ENCODE measurements at regions not wholly inside any gene's neighbourhood (a gene's known extent, or its start where the extent isn't known, plus 50 kb on each side); places are given as distances from the start of the nearest gene placed in this dataset.

DNA sequence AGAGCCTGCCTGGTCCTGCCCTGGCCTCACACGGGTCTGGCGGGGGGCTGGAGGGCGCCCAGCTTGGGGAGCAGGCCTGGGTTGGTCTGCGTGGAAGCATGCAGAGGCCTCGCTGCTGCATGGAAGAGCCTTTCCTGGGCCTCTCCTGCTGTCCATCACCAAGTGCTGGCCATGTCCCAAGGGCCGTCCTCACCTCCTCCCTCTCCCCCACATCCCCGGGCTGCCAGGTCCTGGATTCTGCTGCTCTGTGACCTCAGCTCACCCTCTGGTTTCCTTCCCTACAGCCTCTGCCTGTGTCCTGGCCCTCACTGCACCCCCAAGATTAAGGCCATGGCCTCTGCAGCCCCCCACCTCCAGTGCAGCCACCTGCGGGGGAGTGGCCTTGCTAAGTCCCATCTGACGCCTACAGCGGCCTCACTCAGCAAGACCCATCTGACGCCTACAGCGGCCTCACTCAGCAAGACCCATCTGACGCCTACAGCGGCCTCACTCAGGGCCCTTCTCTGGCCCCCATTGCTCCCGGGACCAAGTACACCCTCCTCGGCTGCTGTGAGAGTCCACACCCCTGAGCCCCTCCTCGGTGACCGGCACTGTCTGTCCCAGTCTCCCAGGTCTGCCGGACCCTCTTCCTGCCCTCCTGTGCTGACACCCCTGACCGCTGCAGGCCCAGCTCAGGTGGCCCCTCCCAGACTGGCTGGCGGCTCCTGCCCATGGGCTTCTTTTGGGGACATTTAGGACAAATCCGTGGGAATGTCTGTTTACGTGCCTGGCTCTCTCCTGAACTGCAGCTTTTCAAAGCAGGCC is 119.5 kb upstream of the B3GAT1 start:
- Histone ChIP-seq H3K27me3 (no peaks in the 10 kb centered on the region), H3K27ac (no peak overlapping the region), H3K4me1 (no peaks in the 10 kb centered on the region), H3K9me3 (no peaks in the 10 kb centered on the region), H3K36me3 (no peaks in the 10 kb centered on the region), H3K4me3 (replicated peaks in 1 of 3) (no peak overlapping the region)
- WGBS, 2 donors = 75 to 79% methylated on average over 11 to 23 of the region's 23 CpGs
- no peak for DNase-seq
- no peak for TF ChIP-seq POLR2A (IDR thresholded peaks at IDR 0.05)
- TF ChIP-seq, protein P1, sequence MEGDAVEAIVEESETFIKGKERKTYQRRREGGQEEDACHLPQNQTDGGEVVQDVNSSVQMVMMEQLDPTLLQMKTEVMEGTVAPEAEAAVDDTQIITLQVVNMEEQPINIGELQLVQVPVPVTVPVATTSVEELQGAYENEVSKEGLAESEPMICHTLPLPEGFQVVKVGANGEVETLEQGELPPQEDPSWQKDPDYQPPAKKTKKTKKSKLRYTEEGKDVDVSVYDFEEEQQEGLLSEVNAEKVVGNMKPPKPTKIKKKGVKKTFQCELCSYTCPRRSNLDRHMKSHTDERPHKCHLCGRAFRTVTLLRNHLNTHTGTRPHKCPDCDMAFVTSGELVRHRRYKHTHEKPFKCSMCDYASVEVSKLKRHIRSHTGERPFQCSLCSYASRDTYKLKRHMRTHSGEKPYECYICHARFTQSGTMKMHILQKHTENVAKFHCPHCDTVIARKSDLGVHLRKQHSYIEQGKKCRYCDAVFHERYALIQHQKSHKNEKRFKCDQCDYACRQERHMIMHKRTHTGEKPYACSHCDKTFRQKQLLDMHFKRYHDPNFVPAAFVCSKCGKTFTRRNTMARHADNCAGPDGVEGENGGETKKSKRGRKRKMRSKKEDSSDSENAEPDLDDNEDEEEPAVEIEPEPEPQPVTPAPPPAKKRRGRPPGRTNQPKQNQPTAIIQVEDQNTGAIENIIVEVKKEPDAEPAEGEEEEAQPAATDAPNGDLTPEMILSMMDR (IDR thresholded peaks at IDR 0.05) = no peak
- intact Hi-C loops (cut with DNase I) = no loop called here

DNA sequence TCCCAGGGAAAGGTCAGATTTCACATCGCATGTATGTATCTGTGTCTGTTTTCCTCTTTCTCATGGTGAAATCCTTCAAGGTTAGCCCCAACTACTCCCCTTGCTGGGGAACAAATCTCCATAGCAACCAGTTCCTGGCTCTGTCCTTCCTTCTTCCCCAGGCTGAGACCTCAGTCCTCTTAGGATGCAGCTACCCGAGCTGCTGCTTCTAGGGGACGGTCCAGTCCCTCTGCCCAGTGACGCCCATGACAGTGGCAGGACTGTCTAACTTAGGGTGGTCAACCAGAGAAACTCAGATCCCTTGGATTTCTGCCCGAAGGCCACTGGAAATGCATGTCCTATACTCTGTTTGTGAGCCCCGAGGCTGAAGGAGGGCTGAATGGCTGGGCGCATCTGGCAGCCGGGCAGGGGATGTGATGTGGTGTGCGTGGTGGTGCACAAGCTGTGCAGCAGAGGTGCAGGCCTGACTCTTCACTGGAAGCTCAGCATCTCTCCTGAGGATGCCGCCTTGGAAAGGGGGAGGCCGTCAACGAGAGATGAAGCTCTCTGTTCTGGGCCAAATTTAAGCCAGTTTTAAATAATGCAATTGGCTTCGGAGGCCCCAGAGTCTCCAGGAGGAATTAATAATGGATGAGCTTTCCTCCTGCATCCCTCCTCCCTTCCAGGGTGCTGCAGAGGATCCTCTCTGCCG is 118.7 kb upstream of the B3GAT1 start:
- WGBS, 2 donors = 85 to 91% methylated on average over 12 to 14 of the region's 14 CpGs
- Histone ChIP-seq H3K27ac (no peak overlapping the region), H3K27me3 (no peaks in the 10 kb centered on the region), H3K4me3 (replicated peaks in 1 of 3) (no peak overlapping the region), H3K4me1 (peaks cover 0 to 2% of the 10 kb centered on the region in 2 donors), H3K36me3 (no peaks in the 10 kb centered on the region), H3K9me3 (no peaks in the 10 kb centered on the region)
- intact Hi-C loops (cut with DNase I) = no loop called here
- DNase-seq = no peak
- TF ChIP-seq, protein P1 (IDR thresholded peaks at IDR 0.05) = no peak
- TF ChIP-seq POLR2A (IDR thresholded peaks at IDR 0.05) = no peak

DNA sequence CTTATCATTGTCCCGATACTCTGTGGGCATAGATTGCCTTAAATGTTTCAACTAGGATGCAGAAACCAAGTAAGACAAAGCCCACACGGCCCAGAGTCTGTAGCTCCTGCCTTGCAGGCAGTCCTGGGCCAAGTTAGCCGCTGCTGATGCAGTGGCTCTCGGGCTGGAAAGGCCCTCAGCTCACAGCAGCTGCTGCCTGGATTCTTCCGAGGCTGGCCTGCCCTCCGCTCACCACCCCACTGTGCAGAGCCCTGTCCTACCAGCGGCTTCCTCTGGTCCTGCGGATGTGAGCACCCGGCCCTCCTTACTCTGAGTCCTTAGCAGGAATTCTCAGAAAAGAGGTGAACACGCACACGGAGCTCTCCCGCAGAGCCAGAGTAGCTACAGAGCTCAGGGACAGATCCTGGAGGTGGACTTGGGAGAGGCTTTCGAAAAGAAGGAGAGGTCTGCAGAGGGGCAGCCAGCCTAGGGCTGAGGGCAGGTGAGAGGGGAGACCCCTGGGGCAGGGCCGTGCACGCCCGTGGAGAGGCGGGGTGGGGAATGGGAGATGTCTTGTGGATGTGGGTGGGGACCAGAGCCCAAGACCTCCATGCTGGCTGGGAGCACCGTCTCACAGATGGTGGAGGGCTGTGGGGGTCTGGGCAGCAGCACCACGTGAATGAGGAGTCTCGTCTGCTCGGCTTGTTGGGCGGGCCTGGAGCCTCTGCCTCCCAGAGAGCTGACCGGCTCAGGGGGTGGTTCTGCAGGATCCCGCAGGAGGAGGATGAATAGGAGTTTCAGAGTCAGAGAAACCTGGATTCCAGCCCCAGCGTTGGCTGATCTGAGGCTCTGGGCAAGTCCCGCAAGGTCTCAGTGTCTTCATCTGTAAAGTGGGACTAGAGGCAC is 117.4 kb upstream of the B3GAT1 start:
- 75 to 90% methylated on average over 20 to 21 of the region's 26 CpGs for WGBS, 2 donors
- no peak for DNase-seq
- Histone ChIP-seq H3K36me3 (no peaks in the 10 kb centered on the region), H3K27ac (no peak overlapping the region), H3K4me3 (replicated peaks in 1 of 3) (no peak overlapping the region), H3K4me1 (peaks cover 0 to 5% of the 10 kb centered on the region in 2 donors), H3K27me3 (no peaks in the 10 kb centered on the region), H3K9me3 (no peaks in the 10 kb centered on the region)
- TF ChIP-seq, protein P1 (IDR thresholded peaks at IDR 0.05) = no peak
- TF ChIP-seq POLR2A (IDR thresholded peaks at IDR 0.05) = no peak
- intact Hi-C loops (cut with DNase I) = no loop called here

DNA sequence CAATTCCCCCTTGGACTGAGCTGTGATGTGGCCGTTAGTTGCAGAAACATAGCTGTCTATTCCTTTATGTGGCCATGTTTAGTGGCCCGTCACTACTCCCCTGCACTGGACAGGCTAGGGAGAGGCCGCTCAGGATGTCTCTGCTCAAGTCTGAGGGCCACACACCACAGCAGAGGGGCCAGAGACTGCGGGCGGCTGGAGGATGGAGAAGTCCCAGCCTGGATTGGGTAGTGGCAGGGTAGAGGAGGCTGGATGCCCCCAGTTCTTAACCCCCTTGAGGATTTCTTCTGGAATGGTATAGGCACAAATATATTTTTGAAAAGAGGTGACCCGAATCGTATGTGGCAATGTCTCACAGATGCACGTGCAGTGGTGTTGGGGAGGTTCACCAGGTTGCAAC is 116.4 kb upstream of the B3GAT1 start:
- Histone ChIP-seq H3K4me3 (replicated peaks in 1 of 3) (no peak overlapping the region), H3K27me3 (no peaks in the 10 kb centered on the region), H3K9me3 (no peaks in the 10 kb centered on the region), H3K36me3 (no peaks in the 10 kb centered on the region), H3K27ac (no peak overlapping the region), H3K4me1 (peaks cover 0 to 5% of the 10 kb centered on the region in 2 donors)
- intact Hi-C loops (cut with DNase I) = no loop called here
- TF ChIP-seq, protein P1 (IDR thresholded peaks at IDR 0.05) = no peak
- TF ChIP-seq POLR2A (IDR thresholded peaks at IDR 0.05) = no peak
- WGBS, 2 donors = 91 to 95% methylated on average over 8 of the region's 8 CpGs
- DNase-seq = no peak

Measured in thyroid gland (tissue), 4 donors.